ENCODE measurements at regions not wholly inside any gene's neighbourhood (a gene's known extent, or its start where the extent isn't known, plus 50 kb on each side); places are given as distances from the start of the nearest gene placed in this dataset.

GRCh38 chr17:13321951-13322701, 279.6 kb downstream of the HS3ST3A1 start:
- no peak overlapping the region for H3K4me3 ChIP-seq (ENCODE audit: low read depth, low read length)
- no peak for DNase-seq (ENCODE audit: low read depth)
- no peak for TF ChIP-seq CTCF (IDR thresholded peaks at IDR 0.05; ENCODE audit: control insufficient read depth, extremely low read depth, insufficient read depth)

- TF ChIP-seq CTCF (IDR thresholded peaks at IDR 0.05; ENCODE audit: control insufficient read depth, extremely low read depth, insufficient read depth), result no peak
- no peak overlapping the region for H3K4me3 ChIP-seq (ENCODE audit: low read depth, low read length)
- DNase-seq (ENCODE audit: low read depth), result no peak
These were observed 281.5 kb downstream of the HS3ST3A1 start for GRCh38 chr17:13320046-13320785.

- no peak for DNase-seq (ENCODE audit: low read depth)
- no peak overlapping the region for H3K4me3 ChIP-seq (ENCODE audit: low read depth, low read length)
- TF ChIP-seq CTCF (IDR thresholded peaks at IDR 0.05; ENCODE audit: control insufficient read depth, extremely low read depth, insufficient read depth), result no peak
These were observed 285.1 kb downstream of the HS3ST3A1 start for GRCh38 chr17:13316657-13317056.

GRCh38 chr17:13311306-13311705, 290.4 kb downstream of the HS3ST3A1 start:
- H3K4me3 ChIP-seq (ENCODE audit: low read depth, low read length), result no peak overlapping the region
- no peak for TF ChIP-seq CTCF (IDR thresholded peaks at IDR 0.05; ENCODE audit: control insufficient read depth, extremely low read depth, insufficient read depth)
- DNase-seq (ENCODE audit: low read depth), result peak; percentile 30

- TF ChIP-seq CTCF (IDR thresholded peaks at IDR 0.05; ENCODE audit: control insufficient read depth, extremely low read depth, insufficient read depth), result no peak
- no peak for DNase-seq (ENCODE audit: low read depth)
- H3K4me3 ChIP-seq (ENCODE audit: low read depth, low read length), result no peak overlapping the region
These were observed 290.9 kb downstream of the HS3ST3A1 start for GRCh38 chr17:13310858-13311257.

- DNase-seq (ENCODE audit: low read depth), result peak; percentile 59
- TF ChIP-seq CTCF (IDR thresholded peaks at IDR 0.05; ENCODE audit: control insufficient read depth, extremely low read depth, insufficient read depth), result peak; percentile 58
- no peak overlapping the region for H3K4me3 ChIP-seq (ENCODE audit: low read depth, low read length)
These were observed 288.6 kb upstream of the ELAC2 start for GRCh38 chr17:13306310-13306962.
